Inflammatory macrophage (primary cell): ENCODE measurements at regions not wholly inside any gene's neighbourhood (a gene's known extent, or its start where the extent isn't known, plus 50 kb on each side); places are given as distances from the start of the nearest gene placed in this dataset.

Source experiments
- DNase-seq, 2 donors: peaks; one replicate each; pipeline ENCODE4 v3.0.0-alpha.2; 2020 to 2022

DNA sequence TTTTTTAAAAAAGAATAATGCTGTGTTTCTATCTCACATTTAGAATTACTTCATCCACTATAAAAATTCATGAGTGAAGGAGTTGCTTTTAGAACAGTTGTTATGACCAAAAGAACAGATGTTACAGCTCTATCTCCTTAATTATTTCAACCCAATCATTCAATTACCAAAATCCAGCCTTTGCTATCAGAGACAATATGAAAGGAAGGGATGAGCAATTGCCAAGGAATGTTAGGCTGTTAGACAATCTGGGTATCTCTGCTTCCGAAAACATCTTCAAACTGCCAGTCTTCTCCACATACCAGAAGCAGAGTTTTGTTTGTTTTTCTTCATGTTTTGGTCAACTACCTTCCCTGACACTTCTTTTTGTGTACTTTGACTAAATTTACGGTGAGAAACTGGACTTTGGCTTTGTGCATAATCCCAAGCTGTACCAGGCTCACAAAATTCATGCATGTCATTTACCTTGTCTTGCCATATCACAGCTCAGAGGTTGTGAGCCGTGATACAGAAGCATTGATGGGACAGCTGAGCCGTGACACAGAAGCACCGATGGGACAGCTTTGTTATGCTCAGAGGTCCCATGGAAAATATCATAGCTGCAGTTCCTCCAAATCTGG lies 405.5 kb downstream of the KIF4B start:
- DNase-seq: no peak

- DNase-seq: no peak
These were observed 416.6 kb downstream of the KIF4B start for GRCh38 chr5:155430192-155430591.

- DNase-seq: no peak
These were observed 420.7 kb downstream of the KIF4B start for GRCh38 chr5:155434267-155434666.

- DNase-seq: peak; percentile 3 to 6
These were observed 421.1 kb downstream of the KIF4B start for GRCh38 chr5:155434681-155435080.

DNA sequence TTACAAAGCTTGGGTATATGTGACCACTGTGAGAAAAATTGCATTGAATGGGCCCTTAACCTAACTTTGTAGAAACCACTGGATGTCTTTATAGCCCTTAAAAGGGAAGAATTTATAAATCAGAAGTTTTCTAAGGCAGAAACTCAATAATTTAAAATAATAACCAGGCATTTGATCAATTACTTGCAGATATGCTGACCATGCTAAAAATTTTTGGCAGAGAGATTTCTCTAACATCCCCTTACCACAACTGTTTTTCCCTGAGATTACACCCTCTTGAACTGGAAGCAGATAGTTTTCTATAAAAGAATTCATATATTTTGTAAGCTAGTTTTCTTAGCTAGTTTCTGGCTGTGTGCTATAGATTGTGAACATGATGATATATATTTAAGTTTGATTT lies 428.3 kb downstream of the KIF4B start:
- DNase-seq: no peak

DNA sequence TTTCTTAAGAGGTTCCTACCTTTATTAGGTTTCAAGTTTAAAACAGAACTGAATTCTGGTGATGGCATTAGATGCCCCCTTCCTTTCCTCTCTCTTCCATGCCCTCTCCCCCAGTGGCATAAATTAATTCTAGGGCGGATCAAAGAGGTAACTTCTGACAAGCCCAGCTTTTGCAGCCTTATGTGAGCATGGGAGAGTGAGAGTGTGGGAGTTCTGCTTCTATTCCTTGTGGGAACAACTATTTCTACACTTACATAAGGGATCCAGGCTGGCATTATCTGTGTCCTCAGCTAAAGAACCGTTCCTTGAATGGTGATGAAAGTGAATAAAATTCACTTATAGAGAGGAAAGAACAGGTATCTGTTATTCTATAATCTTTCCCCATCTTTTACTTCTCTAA lies 437.6 kb downstream of the KIF4B start:
- no peak for DNase-seq

- DNase-seq: no peak
These were observed 442.4 kb downstream of the KIF4B start for GRCh38 chr5:155455791-155456514.

- no peak for DNase-seq
These were observed 446.4 kb downstream of the KIF4B start for GRCh38 chr5:155459889-155460500.

DNA sequence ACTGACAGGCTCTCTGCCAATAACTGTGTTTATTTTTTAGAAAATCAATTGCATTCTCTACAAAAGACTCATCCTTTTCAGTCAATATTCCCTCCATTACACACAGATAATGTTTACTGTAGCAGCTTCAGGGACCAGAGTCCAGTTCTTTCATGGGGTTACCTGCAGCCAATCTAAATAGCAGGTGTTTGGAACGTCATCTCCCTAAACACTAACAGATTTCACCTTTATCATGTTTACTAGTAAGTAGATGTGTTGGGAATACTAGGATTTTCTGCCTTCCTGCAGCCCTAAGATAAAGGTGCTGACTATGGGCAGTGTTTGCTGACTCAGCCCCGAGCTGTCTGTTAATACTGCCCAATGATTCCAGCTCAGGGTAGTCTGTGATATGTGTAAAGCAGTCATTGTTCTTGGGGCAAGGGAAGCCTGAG lies 447.0 kb downstream of the KIF4B start:
- no peak for DNase-seq

DNA sequence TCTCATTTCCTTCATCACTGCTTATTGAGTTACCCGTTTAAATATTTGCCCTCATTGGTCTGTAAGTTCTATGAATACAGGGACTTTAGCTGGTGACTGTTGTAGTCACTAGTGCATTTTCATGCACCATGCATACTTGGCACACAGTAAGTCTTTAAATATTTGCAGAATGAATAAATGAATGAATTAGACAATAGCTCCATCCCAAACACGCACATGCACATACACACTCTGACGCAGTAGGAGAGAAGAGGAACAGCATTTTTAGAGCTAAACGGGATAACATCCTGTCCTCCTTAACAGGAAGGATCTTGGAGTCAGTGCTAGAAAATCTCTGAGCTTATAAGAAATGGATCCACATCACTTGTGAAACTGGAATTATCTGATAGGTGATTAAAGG lies 447.7 kb downstream of the KIF4B start:
- DNase-seq: no peak

DNA sequence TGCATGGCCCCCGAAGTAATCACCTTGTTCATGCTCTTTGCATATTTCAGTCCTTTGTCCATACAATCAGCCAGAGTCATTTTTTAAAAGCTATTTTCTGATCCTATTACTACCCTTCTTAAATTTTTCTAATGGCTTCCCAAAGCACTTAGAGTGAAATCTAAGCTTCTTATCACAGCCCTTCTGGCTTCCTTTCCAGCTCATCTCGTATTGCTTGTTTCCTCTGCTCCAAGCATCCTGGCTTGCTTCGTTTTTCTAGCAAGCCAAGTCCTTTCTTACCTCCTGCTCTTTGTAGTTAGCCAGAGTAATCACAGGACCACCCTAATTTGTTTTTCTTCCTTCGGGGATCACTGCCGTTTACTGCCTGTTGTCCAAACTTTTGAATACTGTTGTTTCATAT lies 453.3 kb downstream of the KIF4B start:
- no peak for DNase-seq

DNA sequence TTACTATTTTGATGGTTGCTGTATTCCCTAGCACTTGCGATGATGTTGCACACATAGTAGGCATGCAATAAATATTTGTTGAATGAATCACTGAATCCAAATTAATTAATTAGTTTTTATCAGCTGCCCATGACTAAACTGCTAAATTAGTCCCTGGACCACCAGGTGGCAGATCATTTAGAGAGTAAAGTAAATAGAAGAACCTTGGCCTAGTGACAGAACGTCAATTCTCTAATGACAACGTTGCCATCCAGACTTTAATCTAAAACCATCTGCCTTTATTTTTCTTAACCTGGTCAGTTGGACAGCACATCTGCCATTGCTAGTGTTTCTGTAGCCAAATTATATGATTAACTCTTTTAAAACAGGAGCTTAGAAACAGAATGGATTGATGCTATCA lies 457.5 kb downstream of the KIF4B start:
- DNase-seq: no peak

- no peak for DNase-seq
These were observed 459.2 kb downstream of the KIF4B start for GRCh38 chr5:155472780-155473179.

GRCh38 chr5:155475318-155475717 lies 461.8 kb downstream of the KIF4B start:
- no peak for DNase-seq

DNA sequence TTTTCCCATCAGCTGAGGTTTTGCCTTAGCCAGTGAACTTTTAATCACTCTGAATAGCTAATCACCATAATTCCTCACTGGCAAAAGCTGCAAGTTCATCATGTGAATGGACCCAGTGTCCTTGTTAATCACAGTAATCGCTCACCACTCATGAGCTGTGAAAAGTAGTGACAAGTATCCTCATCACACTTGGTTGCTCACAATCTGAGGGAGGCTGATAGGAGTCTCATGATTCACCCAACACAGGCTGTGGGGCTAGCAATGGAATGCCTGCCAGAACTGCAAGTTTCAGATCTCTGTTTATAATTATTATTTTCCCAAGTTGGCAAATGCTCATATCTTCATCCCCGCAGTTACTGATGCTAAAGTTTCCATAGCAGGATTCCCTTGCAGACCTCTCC lies 467.2 kb downstream of the KIF4B start:
- no peak for DNase-seq

- no peak for DNase-seq
These were observed 467.6 kb downstream of the KIF4B start for GRCh38 chr5:155481182-155481581.

DNA sequence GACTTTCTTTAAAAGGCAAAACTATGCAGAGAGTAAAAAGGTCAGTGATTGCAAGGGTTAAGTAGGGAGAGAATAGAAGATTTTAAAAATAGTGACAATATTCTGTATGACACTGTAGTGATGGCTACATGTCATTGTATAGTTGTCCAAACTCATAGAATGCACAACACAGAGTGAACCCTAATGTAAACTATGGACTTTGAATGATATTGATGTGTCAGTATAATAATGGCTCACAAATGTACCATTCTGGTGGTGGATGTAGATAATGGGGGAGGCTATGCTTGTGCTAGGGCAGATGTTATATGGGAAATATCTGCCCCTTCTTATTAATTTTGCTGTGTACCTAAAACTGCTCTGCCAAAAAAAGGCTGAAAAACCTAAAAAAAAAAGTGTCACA lies 468.9 kb downstream of the KIF4B start:
- DNase-seq: no peak

DNA sequence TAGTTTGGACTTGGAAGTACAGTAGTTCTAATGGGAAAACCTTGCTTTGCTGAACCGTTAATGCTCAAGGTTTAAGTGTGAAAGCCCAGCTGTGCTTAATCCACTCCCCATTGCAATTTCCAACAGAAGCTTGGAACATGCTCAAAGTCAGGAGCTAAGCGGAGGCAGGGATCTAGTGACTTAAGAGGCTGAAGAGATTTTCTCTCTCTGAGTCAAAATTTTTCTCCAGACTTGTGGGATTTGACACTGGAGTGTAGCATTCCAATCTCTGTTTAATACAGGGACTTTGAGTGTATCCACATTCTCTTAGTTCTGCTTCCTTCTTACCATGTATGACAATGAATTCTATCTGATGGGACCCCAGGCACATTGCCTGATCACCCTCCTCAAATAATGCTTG lies 471.8 kb downstream of the KIF4B start:
- no peak for DNase-seq

GRCh38 chr5:155489949-155490348 lies 476.4 kb downstream of the KIF4B start:
- no peak for DNase-seq

DNA sequence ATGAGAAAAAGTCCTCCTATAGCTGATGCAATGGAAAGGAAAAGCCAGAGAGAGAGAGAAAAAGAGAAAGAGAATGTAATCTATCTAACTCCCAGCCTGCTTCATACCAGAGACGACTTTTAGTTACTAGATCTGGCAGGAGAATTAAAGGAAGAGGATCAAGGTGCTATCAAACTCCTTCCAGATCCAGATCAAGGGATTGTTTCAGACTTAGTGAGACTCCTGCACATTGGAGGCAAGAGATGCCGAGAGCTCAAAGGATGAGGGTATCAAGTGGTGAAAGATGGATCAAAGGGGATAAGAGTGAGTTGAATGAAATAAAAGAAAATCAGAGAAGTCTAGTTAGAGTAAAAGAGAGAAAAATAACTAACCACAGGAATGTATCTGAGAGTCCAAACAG lies 478.6 kb downstream of the KIF4B start:
- DNase-seq: no peak

GRCh38 chr5:155504606-155505005 lies 491.1 kb downstream of the KIF4B start:
- DNase-seq: no peak

- DNase-seq: no peak
These were observed 493.8 kb downstream of the KIF4B start for GRCh38 chr5:155507363-155507762.

DNA sequence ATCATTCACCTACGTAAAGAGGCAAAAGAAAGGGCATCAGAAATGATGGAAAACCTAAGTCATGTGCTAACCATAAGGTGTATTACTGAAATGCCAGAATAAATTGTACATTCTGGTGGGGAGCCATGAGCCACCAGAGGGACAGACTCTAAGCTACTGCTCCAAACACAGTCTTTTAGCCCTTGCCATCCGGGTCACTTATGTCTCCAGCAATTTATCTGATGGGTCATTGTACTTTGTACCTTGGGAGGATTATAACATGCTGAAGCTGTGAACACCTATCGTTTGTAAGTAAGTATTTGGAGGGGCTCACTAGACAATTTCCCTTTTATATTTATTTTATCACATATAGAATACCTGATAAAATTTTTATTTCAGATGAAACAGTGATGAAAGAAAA lies 495.1 kb downstream of the KIF4B start:
- DNase-seq: no peak

DNA sequence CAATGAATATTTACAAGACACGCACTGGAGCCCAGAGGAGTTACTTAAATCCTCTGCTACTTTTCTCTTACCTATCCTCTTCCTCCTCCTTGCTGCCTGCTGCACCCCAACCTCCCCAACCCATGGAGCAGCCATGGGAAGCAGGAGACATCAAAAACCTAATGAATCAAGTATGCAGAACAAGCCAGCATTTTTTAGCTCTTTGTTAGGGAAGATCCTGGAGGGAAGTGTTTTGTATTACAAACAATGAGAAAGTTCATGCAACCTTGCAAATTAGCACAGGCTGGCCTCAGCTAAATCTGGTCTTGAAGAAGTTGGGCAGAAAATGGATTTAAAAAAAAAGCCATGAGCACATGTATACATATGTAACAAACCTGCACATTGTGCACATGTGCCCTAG lies 498.8 kb downstream of the KIF4B start:
- no peak for DNase-seq
